Left renal cortex interstitium (tissue), 4 donors: ENCODE measurements at regions not wholly inside any gene's neighbourhood (a gene's known extent, or its start where the extent isn't known, plus 50 kb on each side); places are given as distances from the start of the nearest gene placed in this dataset.

Source experiments
- DNase-seq, 4 donors: peaks; one replicate each; pipeline ENCODE4 v3.0.0-alpha.2; 2013; ENCODE audit warnings: low read depth in 4 of 4, low spot score in 2 of 4, missing footprints in 1 of 4

GRCh38 chr7:46839651-46840050, 742.3 kb downstream of the TNS3 start:
- DNase-seq: no peak

GRCh38 chr7:46838463-46838862, 743.4 kb downstream of the TNS3 start:
- no peak for DNase-seq

GRCh38 chr7:46835556-46835955, 746.4 kb downstream of the TNS3 start:
- no peak for DNase-seq

- no peak for DNase-seq
Observed at GRCh38 chr7:46834921-46835320, 747.0 kb downstream of the TNS3 start.

- DNase-seq: no peak
Observed at GRCh38 chr7:46833197-46833596, 748.7 kb downstream of the TNS3 start.

- DNase-seq: no peak
Observed at GRCh38 chr7:46832136-46832535, 749.8 kb downstream of the TNS3 start.

GRCh38 chr7:46819819-46820218, 762.1 kb downstream of the TNS3 start:
- no peak for DNase-seq

GRCh38 chr7:46814516-46815250, 767.2 kb downstream of the TNS3 start:
- DNase-seq: no peak

GRCh38 chr7:46812101-46812675, 769.7 kb downstream of the TNS3 start:
- no peak for DNase-seq

GRCh38 chr7:46811529-46811928, 770.4 kb downstream of the TNS3 start:
- DNase-seq: no peak

- no peak for DNase-seq
Observed at GRCh38 chr7:46810986-46811385, 770.9 kb downstream of the TNS3 start.

GRCh38 chr7:46809886-46810285, 772.0 kb downstream of the TNS3 start:
- DNase-seq: no peak

GRCh38 chr7:46806856-46807255, 775.1 kb downstream of the TNS3 start:
- DNase-seq: no peak

GRCh38 chr7:46802479-46802878, 779.4 kb downstream of the TNS3 start:
- no peak for DNase-seq

GRCh38 chr7:46791188-46791587, 790.7 kb downstream of the TNS3 start:
- no peak for DNase-seq

- no peak for DNase-seq
Observed at GRCh38 chr7:46786995-46787394, 794.9 kb downstream of the TNS3 start.

- no peak for DNase-seq
Observed at GRCh38 chr7:46786221-46786954, 795.5 kb downstream of the TNS3 start.

- no peak for DNase-seq
Observed at GRCh38 chr7:46784732-46785131, 797.2 kb downstream of the TNS3 start.

- no peak for DNase-seq
Observed at GRCh38 chr7:46781901-46782439, 799.9 kb downstream of the TNS3 start.

- DNase-seq: no peak
Observed at GRCh38 chr7:46776790-46777189, 805.1 kb downstream of the TNS3 start.

- no peak for DNase-seq
Observed at GRCh38 chr7:46775776-46776175, 806.1 kb downstream of the TNS3 start.

GRCh38 chr7:46775020-46775419, 806.9 kb downstream of the TNS3 start:
- no peak for DNase-seq
